GM18870 (cell line): ENCODE measurements at regions not wholly inside any gene's neighbourhood (a gene's known extent, or its start where the extent isn't known, plus 50 kb on each side); places are given as distances from the start of the nearest gene placed in this dataset.

ENCODE experiments used
- ATAC-seq: cut with Tn5 transposase; IDR thresholded peaks from one replicate; pipeline ENCODE4 v1.9.1; 2021; ENCODE audit warnings: moderate library complexity; ENCODE audit not compliant: unreplicated experiment

DNA sequence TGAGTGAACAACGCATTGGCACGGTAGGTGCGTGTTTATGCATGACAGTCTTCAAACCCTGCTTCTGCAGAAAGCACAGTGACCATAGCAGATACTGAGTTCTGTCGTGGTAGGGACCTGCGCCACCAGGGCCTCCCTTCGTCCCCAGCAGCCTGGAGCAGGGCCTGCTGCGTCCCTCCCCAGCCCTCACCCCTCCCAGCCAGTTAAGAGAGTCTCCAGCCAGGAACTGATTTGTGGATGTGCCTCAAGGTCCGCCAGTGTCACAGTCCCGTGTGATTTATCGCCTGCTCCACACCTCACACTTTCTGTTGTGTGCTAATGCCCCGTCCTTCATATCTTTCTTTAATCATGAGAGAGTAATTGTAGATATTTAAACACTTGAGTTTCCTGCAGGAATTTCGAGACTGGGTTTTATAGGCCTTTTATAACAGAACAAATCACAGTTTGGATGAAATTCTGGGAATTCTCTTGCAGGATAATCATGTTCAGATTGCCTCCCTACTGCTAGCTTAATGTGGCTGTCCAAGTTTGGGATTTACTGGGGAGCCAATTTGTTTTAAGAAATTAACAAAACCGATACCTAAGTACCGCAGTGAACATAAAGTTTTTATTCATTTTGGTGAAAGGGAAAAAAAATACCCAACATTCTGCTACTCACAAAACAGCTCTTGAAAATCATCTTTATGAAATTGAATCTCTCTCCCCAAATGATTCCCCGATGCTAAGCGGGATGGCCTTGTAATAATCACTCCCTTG is 438.6 kb downstream of the TSHZ3 start:
- ATAC-seq, result no peak

DNA sequence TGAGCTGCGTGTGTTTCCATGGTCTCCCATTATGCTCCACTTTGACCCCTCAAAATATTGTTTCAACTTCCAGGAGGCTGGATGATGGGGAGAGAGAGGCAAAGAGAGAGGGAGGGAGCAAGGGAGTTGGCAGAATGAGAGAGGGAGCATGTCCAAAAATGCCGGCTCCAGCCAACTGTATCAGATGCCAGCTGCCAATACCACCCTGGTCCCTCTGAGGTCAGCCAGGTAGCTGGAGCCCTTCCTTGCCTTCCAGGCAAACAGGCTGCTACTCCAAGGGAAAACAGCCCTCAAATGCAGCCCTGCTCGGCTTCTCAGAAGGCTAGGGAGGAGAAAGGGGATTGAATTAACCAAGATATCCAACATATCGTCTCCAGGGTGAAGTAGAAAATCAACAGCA is 440.0 kb downstream of the TSHZ3 start:
- no peak for ATAC-seq

DNA sequence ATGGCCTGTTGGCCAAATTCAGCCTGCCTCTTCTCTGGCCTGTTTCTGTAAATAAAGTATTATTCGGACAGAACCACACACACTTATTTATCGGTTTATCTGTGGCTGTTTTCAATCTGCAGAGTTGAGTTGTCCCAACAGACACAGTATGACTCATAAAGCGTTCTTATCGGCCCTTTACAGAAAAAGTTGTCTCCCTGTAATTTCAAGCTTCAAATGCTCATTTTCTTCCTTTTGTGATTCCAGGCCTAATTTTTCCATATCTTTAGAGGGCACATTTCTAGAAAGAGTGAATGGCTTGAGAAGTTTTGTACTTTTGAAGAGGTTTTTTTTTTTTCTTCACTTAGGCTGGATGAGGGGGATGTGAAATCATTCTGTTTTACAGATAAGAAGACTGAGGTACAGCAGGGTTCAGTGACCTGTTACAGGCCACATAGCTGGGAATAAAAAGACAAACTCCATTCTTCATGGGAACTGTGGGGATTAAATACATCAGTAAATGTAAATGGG is 440.9 kb downstream of the TSHZ3 start:
- no peak for ATAC-seq

DNA sequence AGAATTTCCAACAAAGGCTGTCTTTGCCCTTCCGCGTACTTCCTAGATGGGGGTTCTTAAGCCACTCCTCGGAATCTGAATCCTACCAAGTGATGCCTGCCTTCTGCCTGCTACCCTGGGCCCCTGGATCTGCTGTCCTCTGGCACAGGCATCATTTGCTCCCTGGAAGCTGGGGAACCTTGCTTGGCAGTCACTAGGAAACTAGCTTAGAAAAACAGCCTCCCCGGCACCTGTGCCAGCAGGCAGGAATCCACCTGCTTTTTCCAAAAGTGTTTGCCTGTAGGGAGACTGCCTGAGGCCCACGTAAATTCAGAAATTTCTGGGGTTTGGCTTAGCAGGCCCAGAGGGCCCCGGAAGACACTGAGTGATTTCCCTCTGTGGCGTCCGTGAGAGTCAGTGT is 442.4 kb downstream of the TSHZ3 start:
- ATAC-seq, result no peak

DNA sequence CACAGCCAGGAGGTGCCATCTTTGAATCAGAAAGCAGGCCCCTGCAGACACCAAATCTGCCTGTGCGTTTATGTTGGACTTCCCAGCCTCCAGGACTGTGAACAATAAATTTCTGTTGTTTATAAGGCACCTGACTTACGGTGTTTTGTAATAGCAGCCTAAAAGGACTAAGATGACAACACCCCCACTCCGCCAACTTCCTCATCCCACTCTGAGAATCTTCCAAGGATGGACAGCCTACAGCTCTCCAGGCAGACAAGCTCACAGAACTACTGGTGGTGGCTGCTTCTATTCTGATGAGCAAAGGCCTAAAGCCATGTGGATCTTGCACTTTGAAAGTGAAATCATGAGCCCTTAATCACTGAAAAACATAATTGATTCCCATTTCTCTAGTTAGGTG is 449.2 kb downstream of the TSHZ3 start:
- ATAC-seq, result no peak

DNA sequence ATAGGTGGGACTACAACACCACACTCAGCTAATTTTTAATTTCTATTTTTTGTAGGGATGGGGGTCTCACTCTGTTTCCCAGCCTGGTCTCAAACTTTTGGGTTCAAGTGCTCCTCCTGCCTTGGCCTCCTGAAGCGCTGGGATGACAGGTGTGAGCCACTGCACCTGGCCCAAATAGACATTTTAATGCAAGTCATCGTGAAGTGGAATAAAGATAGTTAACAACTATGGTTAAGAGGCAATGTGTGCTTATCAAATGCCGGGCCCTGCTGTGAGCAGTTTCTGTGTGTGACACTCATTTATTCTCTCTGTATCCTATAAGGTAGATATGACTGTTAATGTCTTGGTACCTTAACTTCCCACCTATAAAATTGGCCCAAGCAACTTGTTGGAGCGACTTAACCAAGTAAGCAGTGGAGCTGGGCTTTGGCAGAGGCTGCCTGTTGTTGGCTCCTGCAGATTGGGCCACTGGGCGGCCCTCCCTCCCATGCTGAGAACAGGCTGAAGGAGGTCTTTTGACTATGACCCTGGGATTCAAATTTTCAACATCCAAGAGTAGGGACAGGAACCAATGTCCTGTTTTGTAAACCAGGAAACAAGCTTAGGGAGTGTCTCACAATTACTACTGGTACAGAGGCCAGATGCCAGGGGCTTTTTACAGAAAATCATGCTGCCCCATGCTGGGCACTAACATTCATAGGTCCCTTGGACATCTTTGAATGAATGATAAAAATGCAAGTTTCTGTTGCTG is 450.7 kb downstream of the TSHZ3 start:
- no peak for ATAC-seq

DNA sequence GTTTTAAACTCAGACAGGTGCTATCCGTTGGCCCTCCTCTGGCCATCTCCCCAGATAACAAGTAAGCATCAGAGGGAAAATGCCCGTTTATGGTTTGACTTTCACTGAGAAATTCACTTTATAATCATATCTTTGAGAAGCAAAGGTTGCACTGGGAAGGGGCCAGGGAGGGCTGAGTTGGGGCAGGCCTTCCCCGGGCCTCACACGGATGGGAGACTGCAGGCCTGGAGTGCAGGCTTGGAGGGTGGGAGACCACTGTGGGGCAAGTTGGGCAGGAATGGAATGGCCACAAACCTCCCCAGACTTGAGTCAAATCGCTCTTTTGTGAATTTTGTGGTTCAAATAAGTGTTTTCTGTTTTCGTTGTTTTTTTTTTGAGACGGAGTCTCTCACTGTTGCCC is 451.7 kb downstream of the TSHZ3 start:
- no peak for ATAC-seq

DNA sequence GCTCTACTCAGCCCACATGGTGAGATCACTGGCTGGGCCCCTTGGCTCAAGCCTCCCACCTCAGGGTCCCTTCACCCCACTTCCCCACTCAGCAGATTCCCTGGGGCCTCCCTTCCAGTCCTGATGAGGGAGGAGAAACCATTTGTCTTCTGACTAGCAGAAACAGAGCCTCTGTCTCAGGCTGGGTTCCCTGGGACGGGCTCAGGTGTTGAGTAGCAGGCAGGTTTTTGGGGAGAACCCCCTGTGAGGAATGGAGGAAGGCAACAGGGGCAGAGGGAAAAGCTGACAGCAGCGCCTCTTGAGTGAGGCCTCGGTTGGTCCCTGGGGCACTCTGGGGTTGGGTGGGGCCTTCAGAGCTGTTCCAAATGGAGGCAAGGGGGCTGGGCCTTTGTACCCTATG is 452.2 kb downstream of the TSHZ3 start:
- ATAC-seq, result no peak

DNA sequence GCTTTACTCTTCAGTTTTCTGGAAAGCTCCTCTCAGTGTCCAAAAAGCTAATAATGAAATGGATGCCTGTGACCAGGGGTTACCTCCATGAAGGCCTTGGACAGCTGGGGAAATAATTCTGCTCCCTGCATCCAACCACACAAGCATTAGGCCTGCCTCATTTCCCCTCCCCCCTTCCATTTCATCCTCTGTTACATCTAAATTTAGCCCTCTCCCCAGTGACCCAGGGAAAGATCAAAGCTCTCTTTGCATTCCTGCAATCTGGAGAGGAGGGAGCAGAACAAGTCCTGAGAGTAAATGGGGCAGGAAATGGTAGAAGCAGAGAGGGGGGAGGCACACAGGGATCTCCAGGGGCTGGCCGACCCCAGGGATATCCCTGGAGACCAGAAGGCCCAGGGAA is 452.7 kb downstream of the TSHZ3 start:
- no peak for ATAC-seq

DNA sequence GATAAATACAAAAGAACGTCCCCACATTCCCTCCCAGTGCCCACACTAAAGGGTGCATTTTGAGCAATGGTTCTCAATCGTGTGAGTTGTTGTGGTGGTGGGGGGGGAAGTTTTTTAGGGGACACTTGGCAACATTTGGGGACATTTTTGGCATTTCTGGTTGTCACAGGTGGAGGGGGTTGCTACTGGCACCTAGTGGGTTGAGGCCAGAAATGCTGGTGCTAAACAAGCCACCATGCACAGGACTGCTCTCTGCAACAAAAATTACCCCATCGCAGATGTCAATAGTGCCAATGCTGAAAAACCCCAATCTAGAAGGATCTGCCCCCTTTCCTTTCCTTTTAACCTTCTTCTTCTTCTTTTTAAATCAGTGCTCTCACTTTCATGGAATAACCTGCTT is 453.3 kb downstream of the TSHZ3 start:
- ATAC-seq, result no peak

DNA sequence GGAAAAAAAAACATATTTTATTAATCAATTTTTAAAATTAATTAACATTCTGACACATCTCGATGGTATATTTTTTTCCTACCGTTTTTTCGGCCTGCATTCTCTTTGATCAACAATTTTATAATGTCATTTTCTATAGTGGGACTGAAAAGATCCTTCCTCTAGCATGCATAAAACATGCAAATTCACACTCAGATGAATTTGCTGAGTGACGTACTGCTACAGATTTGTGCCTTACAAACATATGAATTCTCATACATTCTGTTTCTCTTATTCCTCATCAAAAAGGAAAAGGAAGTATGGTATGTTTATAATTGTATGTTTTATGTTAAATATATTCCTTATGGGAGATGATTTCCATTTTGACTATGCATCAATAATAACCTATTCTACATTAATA is 458.2 kb downstream of the TSHZ3 start:
- no peak for ATAC-seq

DNA sequence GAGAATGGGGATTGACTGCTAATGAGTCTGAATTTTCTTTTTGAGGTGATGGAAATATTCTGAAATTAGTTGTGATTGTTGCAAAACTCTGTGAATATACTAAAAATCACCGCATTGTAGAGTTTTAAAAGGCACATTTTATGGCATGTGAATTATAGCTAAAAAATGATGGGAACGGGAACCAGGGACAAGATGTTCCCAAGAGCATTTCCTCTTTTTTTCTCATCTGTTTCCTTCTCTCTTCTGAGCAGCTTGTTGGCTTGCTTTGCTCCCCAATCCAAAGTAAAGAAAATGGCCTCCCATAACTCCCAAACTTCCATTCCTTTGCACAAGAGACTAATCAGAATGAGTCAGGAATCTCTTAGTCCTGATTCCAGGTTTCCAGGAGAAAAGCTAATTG is 459.2 kb downstream of the TSHZ3 start:
- no peak for ATAC-seq

DNA sequence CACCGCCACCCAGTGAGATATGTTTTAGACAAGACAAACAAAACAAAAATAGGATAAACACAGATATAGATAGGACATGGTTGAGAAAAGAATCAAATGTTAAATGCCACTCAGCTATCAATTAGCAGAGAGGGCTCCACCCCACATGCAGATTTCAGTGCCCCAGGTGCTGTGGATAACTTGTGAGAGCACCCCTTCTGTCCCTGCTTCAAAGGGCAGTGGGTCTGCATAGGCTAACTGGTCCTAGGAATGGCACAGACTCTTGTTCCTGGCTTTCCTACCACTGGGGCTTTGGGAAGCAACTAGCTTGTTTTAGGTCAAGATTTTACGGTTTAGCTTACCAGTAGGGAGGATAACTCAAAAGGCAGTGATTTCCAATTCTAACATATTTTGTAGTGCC is 460.3 kb downstream of the TSHZ3 start:
- no peak for ATAC-seq

DNA sequence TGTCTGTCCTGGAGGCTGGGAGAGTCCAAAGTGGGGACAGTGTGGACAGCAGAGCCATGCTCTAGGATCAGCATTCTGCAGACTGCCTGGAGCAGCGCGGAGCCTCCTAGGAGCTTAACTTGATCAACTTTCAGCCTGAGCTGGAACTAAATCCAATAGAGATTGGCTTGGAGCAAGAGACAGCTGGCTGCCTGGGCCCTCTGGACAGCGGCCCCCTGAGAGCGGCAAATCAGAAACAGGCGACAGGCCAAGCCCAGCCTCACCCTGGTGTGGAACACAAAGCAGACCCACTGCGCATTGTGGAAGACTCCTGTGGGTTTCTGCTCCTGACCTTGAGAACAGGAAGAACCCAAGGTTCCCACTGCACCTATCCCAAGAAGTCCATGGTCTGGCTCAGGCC is 462.2 kb downstream of the TSHZ3 start:
- ATAC-seq, result no peak

DNA sequence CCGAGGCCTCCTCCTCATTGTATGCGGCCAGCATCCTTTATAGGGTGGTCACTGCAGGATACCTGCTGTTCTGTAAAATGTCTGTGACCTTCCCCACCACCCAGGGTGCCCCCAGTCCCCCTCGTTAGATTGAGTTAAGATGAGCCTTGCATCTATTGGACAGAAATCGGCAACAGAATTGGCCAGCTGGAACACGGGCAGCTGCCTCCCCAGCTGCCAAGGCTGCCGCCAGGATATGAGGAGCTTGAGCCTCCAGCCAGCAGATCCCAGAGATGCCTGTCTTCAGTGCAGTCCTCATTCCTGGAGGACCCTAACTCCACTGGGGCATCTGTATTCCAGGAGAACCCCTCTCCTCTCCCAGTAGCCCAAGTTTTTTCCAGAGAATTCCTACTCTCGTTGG is 463.0 kb downstream of the TSHZ3 start:
- ATAC-seq, result no peak

DNA sequence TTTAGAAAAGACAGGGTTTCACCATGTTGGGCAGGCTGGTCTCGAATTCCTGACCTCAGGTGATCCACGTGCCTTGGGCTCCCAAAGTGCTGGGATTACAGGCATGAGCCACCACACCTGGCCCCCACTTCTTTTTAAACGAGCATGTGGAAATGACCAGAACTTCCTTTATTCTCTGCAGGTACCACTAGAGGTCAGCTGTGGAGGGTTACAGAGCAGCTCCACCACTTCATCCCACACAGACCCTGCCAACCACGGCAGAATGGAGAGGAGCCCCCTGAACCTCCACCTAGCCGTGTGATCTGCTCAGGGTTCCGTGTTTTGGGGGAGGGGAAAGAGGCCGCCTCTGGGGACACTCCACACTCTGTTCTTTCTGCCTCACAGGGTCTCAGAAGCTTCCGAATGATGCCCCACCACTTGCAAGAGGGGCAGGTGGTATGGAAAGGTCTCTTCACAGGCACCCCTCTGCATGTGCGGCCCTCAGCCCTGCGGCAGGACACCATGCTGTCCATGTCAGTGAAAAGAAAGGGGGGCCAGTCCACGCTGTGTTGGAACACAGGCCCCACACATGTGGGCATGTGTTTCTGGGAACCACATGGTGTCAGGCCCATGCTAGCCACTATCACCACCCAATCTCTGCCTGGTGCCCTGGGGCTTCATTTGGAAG is 465.0 kb downstream of the TSHZ3 start:
- ATAC-seq, result no peak

DNA sequence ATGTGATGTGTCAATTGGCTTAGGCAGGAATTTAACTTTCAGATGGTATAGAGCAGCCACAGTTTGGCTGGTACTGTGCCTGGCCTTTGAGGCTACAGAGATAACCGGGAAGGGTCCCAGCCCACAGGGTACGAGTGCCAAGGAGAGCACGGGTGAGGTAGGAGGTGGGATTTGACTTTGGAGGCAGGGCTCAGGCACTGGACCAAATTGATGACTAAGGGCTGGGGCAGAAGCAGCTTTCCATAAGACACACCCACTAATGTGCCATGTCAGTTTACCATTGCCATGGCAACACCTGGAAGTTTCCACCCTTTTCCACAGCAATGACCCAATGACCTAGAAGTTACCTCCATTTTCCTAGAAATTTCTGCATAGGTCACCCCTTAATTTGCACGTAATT is 466.2 kb downstream of the TSHZ3 start:
- ATAC-seq, result no peak

DNA sequence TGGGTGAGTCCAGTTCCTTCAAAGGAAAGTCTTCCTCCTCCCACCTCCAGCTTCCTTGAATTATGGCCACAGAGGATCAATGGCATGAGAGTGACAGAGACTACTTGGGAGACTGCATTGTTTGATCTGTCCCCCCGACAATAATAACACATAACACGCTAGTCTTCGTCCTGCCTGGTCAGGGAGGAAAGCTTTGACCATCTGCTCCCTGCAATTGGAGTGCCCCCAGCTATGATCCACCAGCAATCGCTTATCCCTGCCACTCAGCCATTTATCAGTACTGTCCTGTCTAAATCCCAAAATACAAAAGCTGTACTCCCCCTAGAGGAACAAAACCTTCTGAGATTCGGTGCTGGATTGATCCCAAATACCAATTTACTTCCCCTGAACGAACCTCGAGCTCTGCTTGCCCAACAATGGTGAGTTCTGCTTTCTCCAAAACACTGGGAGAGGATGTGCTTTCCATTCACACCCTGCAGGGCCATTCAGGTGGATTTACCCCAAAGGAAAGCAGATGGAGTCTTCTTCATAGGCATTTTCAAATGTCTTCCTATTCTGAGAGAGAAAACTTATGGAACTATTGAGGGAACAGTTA is 466.7 kb downstream of the TSHZ3 start:
- ATAC-seq, result no peak

DNA sequence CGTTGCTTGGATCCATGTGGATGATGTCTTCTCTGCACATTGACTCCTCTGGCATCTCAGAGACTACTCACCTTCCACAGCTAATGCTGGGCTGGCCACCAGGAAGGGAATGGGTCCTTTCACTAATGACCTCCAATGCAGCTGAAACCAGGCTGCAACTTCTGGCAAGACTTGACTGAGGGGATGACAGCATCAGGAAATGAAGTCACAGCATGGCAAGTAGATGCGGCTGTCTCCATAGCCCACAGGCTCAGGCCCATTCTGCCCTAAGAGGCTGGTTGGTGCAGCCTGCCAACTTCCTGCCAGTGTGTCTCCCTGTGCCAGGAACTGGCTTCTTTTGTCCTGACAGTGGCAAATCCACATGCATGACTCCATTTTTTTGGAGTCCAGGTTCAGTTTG is 467.3 kb downstream of the TSHZ3 start:
- ATAC-seq, result no peak

DNA sequence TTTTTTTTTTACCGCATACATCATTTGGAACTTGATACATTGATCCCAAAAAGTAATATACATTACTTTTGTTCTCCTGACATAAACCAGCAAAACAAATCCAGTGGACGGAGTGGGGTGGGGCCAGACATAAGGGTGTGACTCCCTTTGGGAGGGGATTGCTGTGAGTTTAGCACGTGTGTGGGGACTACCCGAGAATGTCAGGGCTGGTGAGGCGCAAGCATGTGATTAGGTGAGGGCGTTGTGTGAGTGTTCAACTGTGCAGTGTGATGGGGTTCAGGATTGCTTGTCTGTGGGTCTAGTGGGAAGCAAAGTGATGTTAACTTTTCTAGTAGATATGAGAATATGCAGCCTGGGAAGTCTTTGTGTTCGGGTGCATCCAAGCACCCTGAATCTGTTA is 468.0 kb downstream of the TSHZ3 start:
- ATAC-seq, result no peak

DNA sequence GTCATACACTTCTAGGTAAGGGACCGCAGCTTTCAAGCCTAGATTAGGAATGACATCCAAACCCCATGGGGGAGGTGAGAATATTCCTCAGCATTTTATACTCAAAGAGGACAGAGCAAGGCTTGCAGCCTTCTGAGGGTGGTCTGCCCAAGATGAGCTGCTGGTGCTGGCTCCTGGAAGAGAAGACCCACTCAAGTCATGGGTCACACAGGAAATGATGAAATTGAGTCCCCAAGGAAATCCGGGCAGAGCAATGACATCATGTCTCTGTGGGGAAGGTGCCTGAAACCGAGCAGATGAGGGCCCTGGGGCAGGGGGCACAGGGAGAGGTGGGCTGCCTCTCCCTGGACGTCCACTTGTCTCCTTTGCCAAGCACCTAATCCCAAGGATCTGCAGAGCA is 468.7 kb downstream of the TSHZ3 start:
- no peak for ATAC-seq

DNA sequence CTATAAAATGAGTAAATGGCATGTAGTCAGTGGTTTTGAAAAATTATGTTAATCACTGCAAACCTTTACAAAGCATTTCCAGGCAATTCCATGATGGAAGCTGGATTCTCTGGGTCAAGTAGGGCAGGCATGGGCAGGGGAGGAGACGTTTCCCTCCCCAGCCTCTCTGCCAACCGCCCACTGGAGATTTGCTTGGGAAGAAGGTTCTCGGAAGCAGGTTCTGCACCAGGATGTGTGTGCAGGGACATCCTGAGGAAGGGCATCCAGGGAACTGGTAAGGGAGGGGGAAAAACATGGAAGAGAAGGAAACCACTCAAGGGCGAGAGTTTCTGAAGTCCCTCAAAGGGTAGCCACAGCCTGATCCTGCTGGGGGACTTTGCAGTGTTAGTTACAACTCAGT is 469.1 kb downstream of the TSHZ3 start:
- ATAC-seq, result no peak
